ENCODE measurements at regions not wholly inside any gene's neighbourhood (a gene's known extent, or its start where the extent isn't known, plus 50 kb on each side); places are given as distances from the start of the nearest gene placed in this dataset.

- no peak for DNase-seq
Measured at GRCh38 chr19:30774252-30774766, 402.1 kb downstream of the ZNF536 start.

DNA sequence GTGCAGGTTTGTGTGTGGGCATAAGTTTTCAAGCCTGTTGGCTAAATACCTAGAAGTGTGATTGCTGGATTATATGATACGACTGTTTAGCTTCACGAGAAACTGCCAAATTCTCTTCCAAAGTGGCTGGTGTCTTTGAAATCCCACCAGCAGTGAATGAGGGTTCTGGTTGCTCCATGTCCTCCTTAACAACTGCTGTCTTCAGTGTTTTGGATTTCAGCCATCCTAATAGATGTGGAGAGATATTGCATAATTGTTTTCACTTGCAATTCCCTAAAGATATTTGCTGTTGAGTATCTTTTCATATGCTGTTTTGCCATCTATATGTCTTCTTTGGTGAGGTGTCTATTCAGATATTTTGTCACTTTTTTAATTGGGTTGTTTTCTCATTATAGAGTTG, 390.5 kb downstream of the ZNF536 start:
- DNase-seq, result no peak

DNA sequence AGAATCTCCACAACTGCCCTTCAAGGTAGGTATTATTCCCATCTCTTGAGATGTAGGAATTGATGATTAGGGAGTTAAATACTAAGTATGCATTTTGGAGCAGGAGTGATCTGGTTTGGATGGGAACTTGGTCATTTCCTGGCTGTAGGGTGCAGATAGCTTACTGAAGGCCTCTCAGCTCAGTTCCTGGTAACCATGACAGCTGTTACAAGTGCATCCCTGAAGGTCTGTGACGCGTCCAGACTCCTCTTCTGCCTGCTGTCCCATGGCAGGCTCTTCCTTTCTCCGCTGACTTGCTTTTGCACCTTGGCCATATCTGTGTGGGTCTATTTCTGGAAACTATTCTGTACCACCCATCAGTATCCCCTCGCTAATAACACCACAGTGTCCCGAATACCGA, 387.8 kb downstream of the ZNF536 start:
- no peak for DNase-seq

GRCh38 chr19:30757837-30758617, 385.8 kb downstream of the ZNF536 start:
- no peak for DNase-seq

GRCh38 chr19:30757104-30757836, 385.1 kb downstream of the ZNF536 start:
- no peak for DNase-seq

GRCh38 chr19:30755581-30755980, 383.4 kb downstream of the ZNF536 start:
- DNase-seq, result no peak

DNA sequence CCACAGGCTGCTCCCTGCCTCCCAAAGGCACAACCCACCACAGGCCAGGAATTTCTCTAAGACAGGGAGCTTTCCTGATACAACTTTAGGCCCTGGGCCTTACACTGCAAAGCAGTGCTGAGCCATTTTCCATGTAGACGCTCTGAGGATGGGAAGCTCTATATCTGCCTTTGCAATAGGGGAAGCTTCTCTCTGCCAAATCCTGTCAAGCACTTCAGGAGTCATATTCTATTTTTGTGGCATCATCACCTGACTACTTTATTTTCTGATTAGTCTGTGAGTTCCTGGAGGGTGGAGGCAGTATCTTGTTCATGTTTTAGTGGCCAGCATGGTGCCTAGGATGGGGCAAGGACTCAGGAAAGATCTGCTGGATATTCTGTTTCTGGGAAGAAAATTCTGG, 382.0 kb downstream of the ZNF536 start:
- no peak for DNase-seq

- no peak for DNase-seq
Measured at GRCh38 chr19:30752876-30753275, 380.7 kb downstream of the ZNF536 start.

- no peak for DNase-seq
Measured at GRCh38 chr19:30752201-30752600, 380.0 kb downstream of the ZNF536 start.

DNA sequence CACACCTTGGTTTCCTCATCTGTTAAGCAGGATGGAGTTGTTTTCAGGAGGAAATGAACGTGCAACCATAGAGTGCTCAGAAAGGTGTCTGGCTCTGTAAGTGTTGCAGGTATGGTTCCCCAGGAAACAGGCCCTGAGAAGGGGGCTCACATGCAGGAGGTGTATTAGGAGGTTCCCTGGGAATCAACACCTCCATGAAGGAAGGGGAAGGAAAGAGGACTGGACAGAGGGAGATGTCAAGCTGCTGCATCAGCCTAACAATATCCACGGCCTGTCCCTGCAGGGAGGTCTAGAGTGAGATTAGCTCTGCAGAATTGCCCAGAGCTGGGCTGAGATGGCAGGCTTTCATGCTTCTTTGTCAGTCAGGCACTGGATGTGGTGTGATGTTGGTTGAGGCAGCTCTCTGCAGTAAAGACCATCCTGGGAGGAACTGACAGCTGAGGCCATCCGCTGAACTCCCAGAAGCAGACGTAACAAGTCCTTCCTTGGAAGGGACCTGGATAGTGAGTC, 373.3 kb downstream of the ZNF536 start:
- DNase-seq, result no peak

DNA sequence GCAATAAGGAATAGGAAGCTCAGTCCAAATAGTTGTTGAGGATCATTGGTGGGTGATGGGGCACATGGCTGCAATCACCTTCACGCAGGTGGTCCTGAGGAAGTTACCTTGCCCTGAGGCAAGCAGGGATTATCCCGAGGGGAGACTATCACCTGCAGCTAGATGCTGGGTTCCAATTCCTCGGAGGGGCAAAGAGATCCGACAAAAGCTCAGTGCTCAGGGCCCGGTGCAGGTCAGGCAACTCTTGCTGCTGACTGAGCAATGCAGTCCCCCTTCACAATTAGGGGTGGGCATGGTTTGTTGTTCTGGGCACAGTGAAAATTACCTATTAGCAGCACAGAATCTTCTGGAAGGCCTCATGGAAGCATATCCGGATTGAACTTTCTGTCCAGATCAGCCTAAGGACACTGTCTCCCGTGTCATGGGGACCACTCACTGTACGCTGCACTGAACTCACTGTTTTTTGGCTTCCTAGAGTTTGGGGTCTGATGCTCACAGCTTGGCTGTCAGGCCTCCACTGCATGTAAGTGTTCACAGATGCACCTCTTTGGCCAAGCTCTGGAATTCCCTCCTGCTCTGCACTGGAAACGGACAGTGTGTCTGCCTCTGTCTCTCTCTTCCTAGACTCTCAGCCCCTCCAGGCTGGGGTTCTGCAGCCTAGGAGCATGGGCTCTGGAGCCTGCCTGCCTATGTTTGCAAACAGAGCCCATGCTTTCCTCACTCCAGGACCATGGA, 372.7 kb downstream of the ZNF536 start:
- DNase-seq, result no peak

GRCh38 chr19:30743702-30744101, 371.5 kb downstream of the ZNF536 start:
- DNase-seq, result no peak

- no peak for DNase-seq
Measured at GRCh38 chr19:30743011-30743410, 370.8 kb downstream of the ZNF536 start.

- no peak for DNase-seq
Measured at GRCh38 chr19:30742406-30742938, 370.3 kb downstream of the ZNF536 start.

GRCh38 chr19:30741566-30741965, 369.4 kb downstream of the ZNF536 start:
- DNase-seq, result no peak

DNA sequence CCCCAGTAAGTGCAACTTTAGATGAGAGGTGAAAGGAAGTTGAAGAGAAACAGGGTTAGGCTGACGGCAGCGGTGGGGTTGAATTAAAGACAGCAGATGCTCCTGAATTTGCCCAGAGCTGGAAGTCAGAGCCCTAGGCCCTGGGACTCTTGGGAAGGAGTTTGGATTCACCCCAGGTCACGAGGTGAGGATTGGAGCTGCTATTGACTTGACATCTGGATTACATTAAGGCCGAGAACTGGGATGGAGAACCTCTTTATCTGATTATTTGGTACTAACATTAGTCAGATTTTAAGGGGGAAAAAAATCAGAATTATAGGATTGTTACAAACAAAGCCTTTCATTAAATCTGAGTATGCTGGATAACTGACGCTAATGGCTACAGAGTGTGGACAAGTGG, 367.2 kb downstream of the ZNF536 start:
- no peak for DNase-seq

DNA sequence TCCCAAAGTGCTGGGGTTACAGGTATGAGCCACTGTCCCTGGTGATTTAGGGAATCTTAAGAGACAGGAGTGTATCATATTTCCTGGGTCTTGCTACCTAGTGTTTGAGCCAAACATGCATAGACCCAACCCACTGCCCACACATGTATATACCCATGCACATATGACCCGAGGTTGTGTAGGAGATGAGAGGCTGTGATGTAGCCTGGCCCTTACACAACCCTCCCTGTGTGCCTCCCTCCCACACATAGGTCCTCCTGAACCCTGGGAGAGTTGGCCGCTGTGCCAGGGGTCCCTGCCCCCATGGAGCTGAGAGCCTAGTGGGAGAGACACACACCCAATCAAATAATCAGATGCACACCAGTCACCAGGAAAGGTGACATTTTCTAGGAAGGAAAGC, 365.9 kb downstream of the ZNF536 start:
- DNase-seq, result no peak

DNA sequence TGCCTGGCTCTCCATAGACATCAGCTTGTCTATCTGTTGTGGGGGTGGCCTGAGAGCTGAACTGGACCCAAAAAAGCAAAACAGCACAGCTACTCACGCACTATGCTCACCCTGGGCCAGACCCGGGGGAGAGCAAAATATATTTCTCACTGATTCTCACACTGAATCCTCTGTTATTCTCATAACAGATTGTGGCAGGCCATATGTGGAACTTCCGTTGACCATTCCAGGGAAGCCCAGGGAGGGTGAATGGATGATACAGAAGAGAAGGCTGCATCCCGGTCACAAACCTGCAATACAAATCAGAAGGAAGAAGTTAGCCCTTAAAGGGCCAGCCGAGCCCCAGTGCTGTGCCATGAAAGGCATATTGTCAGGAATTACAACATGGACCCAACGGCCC, 362.5 kb downstream of the ZNF536 start:
- DNase-seq, result no peak

DNA sequence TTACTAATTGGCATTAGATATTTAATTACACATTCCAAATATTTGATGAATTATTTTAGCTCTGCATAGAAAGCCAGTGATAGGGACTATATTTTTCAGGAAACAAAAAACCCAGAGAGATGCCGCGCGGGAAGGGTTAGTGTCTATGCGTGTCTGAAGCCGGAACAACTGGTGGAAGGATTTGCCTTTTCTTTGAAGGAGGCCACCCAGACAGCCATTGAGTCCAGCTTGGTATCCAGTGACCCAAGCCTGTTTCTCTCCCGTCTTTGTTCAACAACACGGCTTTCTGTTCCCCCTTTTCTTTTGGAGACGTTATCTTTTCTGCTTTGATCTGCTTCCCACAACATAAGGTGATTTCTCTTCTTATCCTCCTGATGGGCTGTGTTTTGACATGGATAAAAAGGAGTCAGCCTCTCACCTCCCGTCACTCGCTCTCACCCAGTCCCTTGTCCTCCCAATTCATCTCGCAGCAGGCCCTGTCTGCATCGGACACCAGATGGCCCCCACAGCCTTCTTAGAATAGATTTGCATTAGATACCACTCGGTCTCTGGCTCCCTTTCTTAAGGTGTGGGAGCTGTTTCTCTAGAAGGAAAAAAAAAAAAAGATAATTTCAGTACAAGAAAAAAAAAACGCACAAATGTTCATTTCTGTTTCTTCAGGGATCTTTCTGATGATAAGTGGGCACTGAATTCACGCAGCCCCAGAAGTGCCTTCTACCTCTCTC, 361.8 kb downstream of the ZNF536 start:
- DNase-seq, result no peak

GRCh38 chr19:30731591-30731990, 359.4 kb downstream of the ZNF536 start:
- no peak for DNase-seq

GRCh38 chr19:30729451-30729850, 357.3 kb downstream of the ZNF536 start:
- no peak for DNase-seq

- DNase-seq, result no peak
Measured at GRCh38 chr19:30722761-30723160, 350.6 kb downstream of the ZNF536 start.
